ENCODE measurements at regions not wholly inside any gene's neighbourhood (a gene's known extent, or its start where the extent isn't known, plus 50 kb on each side); places are given as distances from the start of the nearest gene placed in this dataset.

- peak; percentile 80 for DNase-seq (ENCODE audit: low read depth, low spot score)
- in situ Hi-C loops (cut with HindIII; ENCODE audit: low pct_unique_long_range_greater_than_20kb, low sequenced_read_pairs) = no loop called here
These were observed 122.2 kb downstream of the QPCT start for GRCh38 chr2:37466533-37467222.

- no peak for DNase-seq (ENCODE audit: low read depth, low spot score)
- in situ Hi-C loops (cut with HindIII; ENCODE audit: low pct_unique_long_range_greater_than_20kb, low sequenced_read_pairs) = no loop called here
These were observed 123.7 kb downstream of the QPCT start for GRCh38 chr2:37468170-37468569.

GRCh38 chr2:37469126-37469525 is 124.7 kb downstream of the QPCT start:
- in situ Hi-C loops (cut with HindIII; ENCODE audit: low pct_unique_long_range_greater_than_20kb, low sequenced_read_pairs) = no loop called here
- DNase-seq (ENCODE audit: low read depth, low spot score) = no peak

GRCh38 chr2:37471104-37471503 is 126.7 kb downstream of the QPCT start:
- in situ Hi-C loops (cut with HindIII; ENCODE audit: low pct_unique_long_range_greater_than_20kb, low sequenced_read_pairs) = no loop called here
- no peak for DNase-seq (ENCODE audit: low read depth, low spot score)

GRCh38 chr2:37471994-37472393 is 127.6 kb downstream of the QPCT start:
- in situ Hi-C loops (cut with HindIII; ENCODE audit: low pct_unique_long_range_greater_than_20kb, low sequenced_read_pairs) = no loop called here
- no peak for DNase-seq (ENCODE audit: low read depth, low spot score)

- no peak for DNase-seq (ENCODE audit: low read depth, low spot score)
These were observed 128.5 kb downstream of the QPCT start for GRCh38 chr2:37472959-37473358.

GRCh38 chr2:37476411-37476810 is 132.0 kb downstream of the QPCT start:
- DNase-seq (ENCODE audit: low read depth, low spot score) = no peak
- in situ Hi-C loops (cut with HindIII; ENCODE audit: low pct_unique_long_range_greater_than_20kb, low sequenced_read_pairs) = no loop called here

More at GRCh38 chr2:37472959-37473358, 128.5 kb downstream of the QPCT start:
- in situ Hi-C loops (cut with HindIII; ENCODE audit: low pct_unique_long_range_greater_than_20kb, low sequenced_read_pairs) = no loop called here

- in situ Hi-C loops (cut with HindIII; ENCODE audit: low pct_unique_long_range_greater_than_20kb, low sequenced_read_pairs) = no loop called here
- no peak for DNase-seq (ENCODE audit: low read depth, low spot score)
These were observed 133.5 kb downstream of the QPCT start for GRCh38 chr2:37477921-37478320.

- in situ Hi-C loops (cut with HindIII; ENCODE audit: low pct_unique_long_range_greater_than_20kb, low sequenced_read_pairs) = no loop called here
- no peak for DNase-seq (ENCODE audit: low read depth, low spot score)
These were observed 136.8 kb downstream of the QPCT start for GRCh38 chr2:37481244-37481643.

GRCh38 chr2:37489041-37489456 is 144.6 kb downstream of the QPCT start:
- DNase-seq (ENCODE audit: low read depth, low spot score) = no peak
- in situ Hi-C loops (cut with HindIII; ENCODE audit: low pct_unique_long_range_greater_than_20kb, low sequenced_read_pairs) = no loop called here

GRCh38 chr2:37489536-37489935 is 145.1 kb downstream of the QPCT start:
- in situ Hi-C loops (cut with HindIII; ENCODE audit: low pct_unique_long_range_greater_than_20kb, low sequenced_read_pairs) = no loop called here
- DNase-seq (ENCODE audit: low read depth, low spot score) = no peak

- in situ Hi-C loops (cut with HindIII; ENCODE audit: low pct_unique_long_range_greater_than_20kb, low sequenced_read_pairs) = no loop called here
These were observed 149.0 kb downstream of the QPCT start for GRCh38 chr2:37493425-37493824.

GRCh38 chr2:37499113-37499512 is 154.7 kb downstream of the QPCT start:
- in situ Hi-C loops (cut with HindIII; ENCODE audit: low pct_unique_long_range_greater_than_20kb, low sequenced_read_pairs) = no loop called here
- DNase-seq (ENCODE audit: low read depth, low spot score) = no peak

More at GRCh38 chr2:37493425-37493824, 149.0 kb downstream of the QPCT start:
- DNase-seq (ENCODE audit: low read depth, low spot score) = no peak

- in situ Hi-C loops (cut with HindIII; ENCODE audit: low pct_unique_long_range_greater_than_20kb, low sequenced_read_pairs) = no loop called here
- no peak for DNase-seq (ENCODE audit: low read depth, low spot score)
These were observed 155.6 kb downstream of the QPCT start for GRCh38 chr2:37500031-37500430.

GRCh38 chr2:37501113-37501512 is 156.7 kb downstream of the QPCT start:
- no peak for DNase-seq (ENCODE audit: low read depth, low spot score)
- in situ Hi-C loops (cut with HindIII; ENCODE audit: low pct_unique_long_range_greater_than_20kb, low sequenced_read_pairs) = no loop called here

GRCh38 chr2:37506407-37507050 is 162.1 kb downstream of the QPCT start:
- peak; percentile 82 for DNase-seq (ENCODE audit: low read depth, low spot score)

GRCh38 chr2:37507051-37507410 is 162.6 kb downstream of the QPCT start:
- DNase-seq (ENCODE audit: low read depth, low spot score) = peak; percentile 85
- in situ Hi-C loops (cut with HindIII; ENCODE audit: low pct_unique_long_range_greater_than_20kb, low sequenced_read_pairs) = no loop called here

More at GRCh38 chr2:37506407-37507050, 162.1 kb downstream of the QPCT start:
- in situ Hi-C loops (cut with HindIII; ENCODE audit: low pct_unique_long_range_greater_than_20kb, low sequenced_read_pairs) = no loop called here

- in situ Hi-C loops (cut with HindIII; ENCODE audit: low pct_unique_long_range_greater_than_20kb, low sequenced_read_pairs) = no loop called here
- peak; percentile 6 for DNase-seq (ENCODE audit: low read depth, low spot score)
These were observed 163.3 kb downstream of the QPCT start for GRCh38 chr2:37507703-37508102.

GRCh38 chr2:37512971-37513370 is 158.5 kb downstream of the CDC42EP3 start:
- DNase-seq (ENCODE audit: low read depth, low spot score) = no peak
- in situ Hi-C loops (cut with HindIII; ENCODE audit: low pct_unique_long_range_greater_than_20kb, low sequenced_read_pairs) = no loop called here

All from SK-MEL-5 (cell line).